ENCODE measurements at regions not wholly inside any gene's neighbourhood (a gene's known extent, or its start where the extent isn't known, plus 50 kb on each side); places are given as distances from the start of the nearest gene placed in this dataset.

DNA sequence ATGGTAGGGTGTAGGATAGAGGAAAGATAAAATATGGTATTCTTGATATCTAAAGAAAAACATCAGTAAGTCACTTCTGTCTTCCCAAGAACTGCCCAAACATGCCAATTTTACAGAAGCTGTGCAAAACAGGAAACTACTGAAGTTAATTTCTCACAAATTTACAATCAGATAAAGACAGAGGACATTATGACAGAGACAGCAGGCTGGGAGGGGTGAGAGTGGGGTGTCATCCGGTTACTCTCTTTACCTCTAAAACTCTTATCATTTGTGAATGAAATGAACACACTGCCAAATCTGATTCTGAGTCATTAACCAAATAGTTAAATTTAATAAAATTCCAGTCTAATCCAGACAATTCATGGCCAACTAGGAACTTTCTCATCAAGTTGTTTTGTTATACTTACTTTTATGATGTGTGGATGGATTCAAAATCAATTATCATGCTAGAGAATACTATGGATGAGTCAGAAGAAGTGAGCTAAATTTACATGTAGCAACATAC, 323.2 kb upstream of the MEX3C start:
- no peak for TF ChIP-seq NR3C1 (CRISPR knock-in tag; IDR thresholded peaks at IDR 0.05)
- no peak for TF ChIP-seq TRIM24 (IDR thresholded peaks at IDR 0.05)
- TF ChIP-seq RBFOX2 (IDR thresholded peaks at IDR 0.05; ENCODE audit: low read depth, low read length) = no peak
- no peak for TF ChIP-seq CBX3 (IDR thresholded peaks at IDR 0.05; ENCODE audit: borderline replicate concordance in 1 of 2, low read length in 2 of 2)
- TF ChIP-seq BRCA1 (IDR thresholded peaks at IDR 0.05) = no peak
- TF ChIP-seq BRCA1 (CRISPR knock-in tag; IDR thresholded peaks at IDR 0.05) = no peak
- no peak for TF ChIP-seq FOXJ3 (CRISPR knock-in tag; IDR thresholded peaks at IDR 0.05)
- TF ChIP-seq CTCF (IDR thresholded peaks at IDR 0.05 in 2 of 3, conservative IDR thresholded peaks at IDR 0.05 in 1 of 3; ENCODE audit: insufficient read depth in 2 of 3, low read depth in 1 of 3, low read length in 3 of 3) = no peak
- no peak for TF ChIP-seq ZNF785 (CRISPR knock-in tag; IDR thresholded peaks at IDR 0.05)

All from K562 (cell line).